PFSK-1 (cell line): ENCODE measurements at regions not wholly inside any gene's neighbourhood (a gene's known extent, or its start where the extent isn't known, plus 50 kb on each side); places are given as distances from the start of the nearest gene placed in this dataset.

Source experiments
- FOXP2 ChIP-seq: optimal IDR thresholded peaks from 2 replicates; pipeline ENCODE3; 2011; ENCODE audit warnings: borderline replicate concordance, control low read depth, inconsistent platforms; ENCODE audit not compliant: insufficient read depth; ENCODE audit errors: extremely low read length, extremely low read depth
- POLR2AphosphoS5 ChIP-seq: IDR thresholded peaks from 2 replicates; pipeline ENCODE4 v1.6.1; 2012; ENCODE audit warnings: low read depth, mild to moderate bottlenecking, control low read depth, low read length, moderate library complexity
- REST ChIP-seq, 2 experiments: IDR thresholded peaks; 2 replicates each; pipeline versions ENCODE4 v1.6.1 to v1.8.0; 2011 to 2012; ENCODE audit warnings: low read depth in 2 of 2, low read length in 2 of 2, control low read depth in 1 of 2, inconsistent platforms in 1 of 2, mild to moderate bottlenecking in 1 of 2, moderate library complexity in 1 of 2; ENCODE audit not compliant: insufficient read depth in 1 of 2
- SIN3A ChIP-seq: IDR thresholded peaks from 2 replicates; pipeline ENCODE4 v1.6.1; 2012; ENCODE audit warnings: mild to moderate bottlenecking, low read length, moderate library complexity, borderline replicate concordance; ENCODE audit not compliant: insufficient read depth
- TAF1 ChIP-seq: IDR thresholded peaks from 2 replicates; pipeline ENCODE4 v1.6.1; 2012; ENCODE audit warnings: low read length, control low read depth, borderline replicate concordance; ENCODE audit not compliant: insufficient read depth

DNA sequence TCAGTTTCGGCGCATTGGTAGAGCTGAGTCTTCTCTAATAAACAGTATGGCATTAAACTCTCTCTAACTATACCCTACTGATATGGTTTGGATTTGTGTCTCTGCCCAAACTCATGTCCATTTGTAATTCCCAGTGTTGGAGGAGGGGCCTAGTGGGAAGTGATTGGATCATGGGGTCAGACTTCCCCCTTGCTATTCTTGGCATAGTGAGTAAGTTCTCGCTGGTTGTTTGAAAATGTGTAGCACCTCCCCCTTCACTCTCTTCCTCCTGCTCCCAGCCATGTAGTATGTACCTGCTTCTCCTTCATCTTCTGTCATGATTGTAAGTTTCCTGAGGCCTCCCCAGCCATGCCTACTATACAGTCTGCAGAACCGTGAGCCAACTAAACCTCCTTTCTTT lies 682.7 kb upstream of the ARGLU1 start:
- TF ChIP-seq POLR2AphosphoS5 (no peak), REST (IDR thresholded peaks at IDR 0.05; ENCODE audit: insufficient read depth in 1 of 2, low read depth in 2 of 2, low read length in 2 of 2) (no peak), TAF1 (no peak), SIN3A (no peak), FOXP2 (no peak)
